H1 (cell line): ENCODE measurements at regions not wholly inside any gene's neighbourhood (a gene's known extent, or its start where the extent isn't known, plus 50 kb on each side); places are given as distances from the start of the nearest gene placed in this dataset.

Experiments used
- CBX8 ChIP-seq: fragments of 300-800, 300-1000 bp; sonication (generic); IDR thresholded peaks from 2 replicates; pipeline ENCODE4 v1.7.1; 2016; ENCODE audit warnings: low read depth, low read length, borderline replicate concordance
- CREB1 ChIP-seq: IDR thresholded peaks from 2 replicates; pipeline ENCODE4 v1.6.1; 2012; ENCODE audit warnings: inconsistent platforms
- CTCF ChIP-seq, 3 experiments: IDR thresholded peaks; 1 replicate in 2 of 3; 2 replicates in 1 of 3; pipeline versions ENCODE4 v1.5.1 to v1.6.1; 2011; ENCODE audit warnings: low read length in 3 of 3, mild to moderate bottlenecking in 3 of 3, inconsistent platforms in 2 of 3, low read depth in 1 of 3, moderate library complexity in 1 of 3; ENCODE audit not compliant: insufficient read depth in 1 of 3; ENCODE audit errors: control extremely low read depth in 1 of 3
- POLR2AphosphoS5 ChIP-seq: IDR thresholded peaks from 2 replicates; pipeline ENCODE4 v1.6.1; 2011; ENCODE audit warnings: low read depth, low read length
- TEAD4 ChIP-seq: IDR thresholded peaks from 2 replicates; pipeline ENCODE4 v1.6.1; 2012; ENCODE audit warnings: low read depth, low read length, inconsistent platforms, mixed read lengths
- ZNF274 ChIP-seq: IDR thresholded peaks from 2 replicates; pipeline ENCODE4 v1.7.0; 2012; ENCODE audit warnings: low read length, borderline replicate concordance; ENCODE audit errors: extremely low read depth

- TF ChIP-seq POLR2AphosphoS5 (no peak), CBX8 (no peak), CTCF (IDR thresholded peaks at IDR 0.05; ENCODE audit: control extremely low read depth in 1 of 3, insufficient read depth in 1 of 3, low read depth in 1 of 3, low read length in 3 of 3) (no peak), ZNF274 (no peak), CREB1 (no peak), TEAD4 (no peak)
Observed at GRCh38 chr10:121033366-121033765, 182.2 kb downstream of the WDR11 start.
